ENCODE measurements at regions not wholly inside any gene's neighbourhood (a gene's known extent, or its start where the extent isn't known, plus 50 kb on each side); places are given as distances from the start of the nearest gene placed in this dataset.

DNA sequence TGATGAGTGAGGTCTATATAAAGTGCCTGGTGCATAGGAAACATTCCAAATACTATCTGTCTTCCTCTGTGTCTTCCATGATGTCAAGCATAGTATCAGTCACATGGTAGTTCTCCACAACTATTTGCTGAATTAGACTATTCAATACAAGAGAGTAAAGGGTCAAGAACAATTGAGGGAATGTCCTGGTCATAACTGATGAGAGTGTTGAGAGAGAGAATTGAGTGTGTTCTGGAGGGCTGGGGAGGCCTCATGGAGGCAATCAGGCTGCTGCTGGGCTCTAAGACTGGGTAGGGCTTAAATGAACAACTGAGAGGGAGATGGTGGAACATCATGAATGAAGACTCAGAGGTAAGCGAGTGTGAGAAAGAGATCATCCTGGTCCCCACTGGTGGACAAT is 433.7 kb upstream of the ONECUT1 start:
- WGBS (ENCODE audit: insufficient coverage): no CpG with 5 or more reads among the region's 1 CpG
- Histone ChIP-seq H2AFZ (ENCODE audit: insufficient read depth, low read depth, low read length, poor library complexity, severe bottlenecking) (no peak overlapping the region), H3K9ac (ENCODE audit: low read length) (no peak overlapping the region), H3K27ac (ENCODE audit: low read length in 2 of 2) (no peak overlapping the region), H3K4me3 (ENCODE audit: control extremely low read depth in 1 of 5, extremely low read depth in 1 of 5, insufficient read depth in 1 of 5, low read depth in 2 of 5, low read length in 4 of 5) (no peak overlapping the region), H3K79me2 (ENCODE audit: control insufficient read depth, insufficient read depth, low read length) (no peaks in the 10 kb centered on the region), H4K20me1 (ENCODE audit: control insufficient read depth, insufficient read depth, low read length, poor library complexity, severe bottlenecking) (no peaks in the 10 kb centered on the region), H3K27me3 (replicated peaks in 1 of 4; ENCODE audit: control extremely low read depth in 1 of 4, control insufficient read depth in 3 of 4, insufficient read depth in 4 of 4, low read length in 3 of 4) (no peaks in the 10 kb centered on the region), H3K36me3 (replicated peaks in 1 of 2; ENCODE audit: control extremely low read depth in 1 of 2, control insufficient read depth in 1 of 2, extremely low read depth in 1 of 2, insufficient read depth in 2 of 2, low read length in 1 of 2) (no peaks in the 10 kb centered on the region), H3K4me2 (replicated peaks; ENCODE audit: low read depth, low read length, poor library complexity, severe bottlenecking) (no peak overlapping the region), H3K9me3 (ENCODE audit: control extremely low read depth in 1 of 3, control insufficient read depth in 2 of 3, insufficient read depth in 1 of 3, low read length in 2 of 3) (no peaks in the 10 kb centered on the region), H3K4me1 (ENCODE audit: control insufficient read depth in 2 of 2, insufficient read depth in 2 of 2, low read length in 2 of 2) (no peaks in the 10 kb centered on the region)
- no peaks in the 10 kb centered on the region for H3K4me1 Mint-ChIP-seq
- H3K9me3 Mint-ChIP-seq (ENCODE audit: insufficient read depth): no peaks in the 10 kb centered on the region
- DNase-seq (no peak), ATAC-seq (ENCODE audit: low read depth) (no peak)
- TF ChIP-seq, protein P1, sequence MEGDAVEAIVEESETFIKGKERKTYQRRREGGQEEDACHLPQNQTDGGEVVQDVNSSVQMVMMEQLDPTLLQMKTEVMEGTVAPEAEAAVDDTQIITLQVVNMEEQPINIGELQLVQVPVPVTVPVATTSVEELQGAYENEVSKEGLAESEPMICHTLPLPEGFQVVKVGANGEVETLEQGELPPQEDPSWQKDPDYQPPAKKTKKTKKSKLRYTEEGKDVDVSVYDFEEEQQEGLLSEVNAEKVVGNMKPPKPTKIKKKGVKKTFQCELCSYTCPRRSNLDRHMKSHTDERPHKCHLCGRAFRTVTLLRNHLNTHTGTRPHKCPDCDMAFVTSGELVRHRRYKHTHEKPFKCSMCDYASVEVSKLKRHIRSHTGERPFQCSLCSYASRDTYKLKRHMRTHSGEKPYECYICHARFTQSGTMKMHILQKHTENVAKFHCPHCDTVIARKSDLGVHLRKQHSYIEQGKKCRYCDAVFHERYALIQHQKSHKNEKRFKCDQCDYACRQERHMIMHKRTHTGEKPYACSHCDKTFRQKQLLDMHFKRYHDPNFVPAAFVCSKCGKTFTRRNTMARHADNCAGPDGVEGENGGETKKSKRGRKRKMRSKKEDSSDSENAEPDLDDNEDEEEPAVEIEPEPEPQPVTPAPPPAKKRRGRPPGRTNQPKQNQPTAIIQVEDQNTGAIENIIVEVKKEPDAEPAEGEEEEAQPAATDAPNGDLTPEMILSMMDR (IDR thresholded peaks at IDR 0.05): no peak
- TF ChIP-seq EZH2 (IDR thresholded peaks at IDR 0.05; ENCODE audit: borderline replicate concordance, insufficient read depth, low read depth, low read length, poor library complexity, severe bottlenecking): no peak
- intact Hi-C loops (cut with micrococcal nuclease): no loop called here
- ChIA-PET CTCF (no interaction called here), POLR2A (no interaction called here)
- H3K27me3 Mint-ChIP-seq: peaks cover 3% of the 10 kb centered on the region
- H3K4me3 Mint-ChIP-seq: no peak overlapping the region
- H3K27ac Mint-ChIP-seq: no peak overlapping the region

DNA sequence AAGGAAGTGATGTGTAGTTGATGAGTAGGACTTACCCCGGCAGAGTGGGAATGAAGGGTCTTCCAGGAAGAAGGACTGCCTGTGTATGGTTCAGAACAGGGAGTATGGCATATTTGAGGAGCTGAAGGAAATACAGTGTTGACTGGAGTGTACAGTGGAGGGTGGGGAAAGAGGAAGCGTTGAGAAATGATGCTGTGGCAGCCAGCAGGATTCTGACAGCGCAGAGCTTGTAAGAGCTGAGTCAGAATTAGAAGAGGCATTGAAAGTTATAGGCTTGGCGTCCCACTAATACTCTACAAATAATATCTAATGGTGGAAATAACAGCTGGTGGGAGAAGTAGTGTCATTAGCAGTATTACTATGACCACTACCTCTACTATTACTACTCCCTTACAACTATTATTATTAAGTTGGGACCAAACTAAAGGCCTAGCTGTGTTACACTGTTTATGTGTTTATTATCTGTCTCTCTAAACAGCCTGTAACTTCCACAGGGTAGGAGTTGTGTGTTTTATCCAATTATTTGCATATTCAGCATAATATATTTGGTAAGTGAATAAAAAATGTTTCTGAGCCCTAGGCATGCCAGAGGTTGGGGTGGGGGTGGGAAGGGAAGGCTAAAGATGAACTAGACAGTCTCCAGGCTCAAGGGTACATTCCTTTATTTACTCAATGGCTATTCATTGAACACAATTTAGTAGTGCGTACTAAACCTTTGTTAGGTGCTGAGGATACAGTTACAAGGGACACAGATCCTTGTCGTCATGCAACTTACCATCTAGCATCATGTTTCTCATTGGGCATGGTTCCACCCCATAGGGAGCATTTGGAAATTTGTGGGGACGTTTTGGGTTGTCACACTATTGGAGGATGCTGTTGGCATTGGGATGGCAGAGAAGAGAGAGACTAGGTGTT is 428.8 kb upstream of the ONECUT1 start:
- Mint-ChIP-seq H3K27me3 (peaks cover 6% of the 10 kb centered on the region), H3K9me3 (ENCODE audit: insufficient read depth) (no peaks in the 10 kb centered on the region), H3K4me1 (no peaks in the 10 kb centered on the region), H3K27ac (no peak overlapping the region), H3K4me3 (no peak overlapping the region)
- Histone ChIP-seq H3K79me2 (ENCODE audit: control insufficient read depth, insufficient read depth, low read length) (no peaks in the 10 kb centered on the region), H4K20me1 (ENCODE audit: control insufficient read depth, insufficient read depth, low read length, poor library complexity, severe bottlenecking) (no peaks in the 10 kb centered on the region), H3K27me3 (replicated peaks in 1 of 4; ENCODE audit: control extremely low read depth in 1 of 4, control insufficient read depth in 3 of 4, insufficient read depth in 4 of 4, low read length in 3 of 4) (no peaks in the 10 kb centered on the region), H3K36me3 (replicated peaks in 1 of 2; ENCODE audit: control extremely low read depth in 1 of 2, control insufficient read depth in 1 of 2, extremely low read depth in 1 of 2, insufficient read depth in 2 of 2, low read length in 1 of 2) (no peaks in the 10 kb centered on the region), H3K4me3 (ENCODE audit: control extremely low read depth in 1 of 5, extremely low read depth in 1 of 5, insufficient read depth in 1 of 5, low read depth in 2 of 5, low read length in 4 of 5) (no peak overlapping the region), H2AFZ (ENCODE audit: insufficient read depth, low read depth, low read length, poor library complexity, severe bottlenecking) (no peak overlapping the region), H3K27ac (ENCODE audit: low read length in 2 of 2) (no peak overlapping the region), H3K9ac (ENCODE audit: low read length) (no peak overlapping the region), H3K4me2 (replicated peaks; ENCODE audit: low read depth, low read length, poor library complexity, severe bottlenecking) (no peak overlapping the region), H3K4me1 (ENCODE audit: control insufficient read depth in 2 of 2, insufficient read depth in 2 of 2, low read length in 2 of 2) (no peaks in the 10 kb centered on the region), H3K9me3 (ENCODE audit: control extremely low read depth in 1 of 3, control insufficient read depth in 2 of 3, insufficient read depth in 1 of 3, low read length in 2 of 3) (no peaks in the 10 kb centered on the region)
- ChIA-PET POLR2A (no interaction called here), CTCF (no interaction called here)
- TF ChIP-seq, protein P1 (IDR thresholded peaks at IDR 0.05): no peak
- TF ChIP-seq EZH2 (IDR thresholded peaks at IDR 0.05; ENCODE audit: borderline replicate concordance, insufficient read depth, low read depth, low read length, poor library complexity, severe bottlenecking): no peak
- DNase-seq (no peak), ATAC-seq (ENCODE audit: low read depth) (no peak)
- intact Hi-C loops (cut with micrococcal nuclease): no loop called here
- WGBS (ENCODE audit: insufficient coverage): 82% methylated on average over 2 of the region's 7 CpGs

Measured in B cell (primary cell).